ENCODE measurements at regions not wholly inside any gene's neighbourhood (a gene's known extent, or its start where the extent isn't known, plus 50 kb on each side); places are given as distances from the start of the nearest gene placed in this dataset.

DNA sequence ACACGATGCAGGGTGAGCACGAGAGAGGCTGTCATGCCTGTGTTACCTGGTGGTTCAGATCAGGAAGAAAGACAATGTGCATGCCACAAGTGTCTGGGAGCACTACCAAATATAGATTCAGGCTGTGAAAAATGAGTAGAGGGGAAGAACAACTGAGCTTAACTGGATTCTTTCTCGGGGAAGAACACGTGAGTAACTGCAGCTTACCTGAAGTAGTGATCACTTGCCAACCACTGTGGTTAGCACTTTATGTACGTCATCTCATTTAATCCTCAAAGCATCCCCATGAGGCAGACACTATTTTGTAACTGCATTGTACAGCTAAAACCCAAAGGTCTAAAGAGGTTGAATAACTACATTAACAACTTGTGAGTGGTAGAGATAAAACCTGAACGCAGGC is 746.2 kb downstream of the TUSC7 start:
- no peak for TF ChIP-seq POLR2A (IDR thresholded peaks at IDR 0.05; ENCODE audit: low read length)
- TF ChIP-seq GATA1 (IDR thresholded peaks at IDR 0.05; ENCODE audit: low read depth, low read length), result no peak
